B cell (primary cell): ENCODE measurements at regions not wholly inside any gene's neighbourhood (a gene's known extent, or its start where the extent isn't known, plus 50 kb on each side); places are given as distances from the start of the nearest gene placed in this dataset.

ENCODE experiments used
- ATAC-seq: fragments of 200-7000 bp; cut with Tn5 transposase; one replicate; pipeline ENCODE4 v1.10.0; 2021; ENCODE audit warnings: low read depth, mild to moderate bottlenecking, moderate number of reproducible peaks, moderate library complexity
- CTCF ChIA-PET: fragments of 350-600 bp; sonication (Branson Sonifier 250); formaldehyde crosslinking; loops from one replicate; lab custom pipeline; 2021; ENCODE audit warnings: antibody characterized with exemption, inconsistent platforms; lab: Charles Lee
- POLR2A ChIA-PET: fragments of 350-600 bp; sonication (Branson Sonifier 250); formaldehyde crosslinking; loops from one replicate; lab custom pipeline; 2021; ENCODE audit warnings: antibody characterized with exemption; lab: Charles Lee
- DNase-seq: peaks from one replicate; pipeline ENCODE4 v3.0.0; 2013
- H2AFZ ChIP-seq: 2 replicates; pipeline ENCODE4 v1.6.1; 2012; ENCODE audit warnings: mild to moderate bottlenecking, low read depth, low read length; ENCODE audit not compliant: insufficient read depth, poor library complexity, severe bottlenecking
- H3K27ac ChIP-seq, 2 donors: 1 replicate in 1 of 2; 2 replicates in 1 of 2; pipeline ENCODE4 v1.5.1; 2012 to 2013; ENCODE audit warnings: low read length in 2 of 2, mild to moderate bottlenecking in 2 of 2, moderate library complexity in 1 of 2
- H3K27me3 ChIP-seq, 4 experiments: fragments of 200-600 bp in 1 of 4; sonication (generic) in 1 of 4; replicated peaks in 1 of 4; 1 replicate in 2 of 4; 2 replicates in 2 of 4; pipeline versions ENCODE4 v1.6.1 to v1.7.0; 2013 to 2016; ENCODE audit warnings: low read length in 3 of 4, mild to moderate bottlenecking in 2 of 4, mixed read lengths in 1 of 4, moderate library complexity in 1 of 4; ENCODE audit not compliant: insufficient read depth in 4 of 4, control insufficient read depth in 3 of 4; ENCODE audit errors: control extremely low read depth in 1 of 4
- H3K36me3 ChIP-seq, 2 experiments: replicated peaks in 1 of 2; 1 replicate in 1 of 2; 2 replicates in 1 of 2; pipeline versions ENCODE4 v1.6.1 to v1.7.1; 2013; ENCODE audit warnings: low read length in 1 of 2; ENCODE audit not compliant: insufficient read depth in 2 of 2, control insufficient read depth in 1 of 2; ENCODE audit errors: control extremely low read depth in 1 of 2, extremely low read depth in 1 of 2
- H3K4me1 ChIP-seq, 2 donors: fragments of 200-600 bp in 1 of 2; sonication (generic) in 1 of 2; 1 replicate in 1 of 2; 2 replicates in 1 of 2; pipeline versions ENCODE4 v1.5.1 to v1.6.1; 2013 to 2017; ENCODE audit warnings: low read length in 2 of 2; ENCODE audit not compliant: control insufficient read depth in 2 of 2, insufficient read depth in 2 of 2
- H3K4me2 ChIP-seq: replicated peaks from 2 replicates; pipeline ENCODE3; 2012; ENCODE audit warnings: mild to moderate bottlenecking, low read depth, low read length; ENCODE audit not compliant: poor library complexity, severe bottlenecking
- H3K4me3 ChIP-seq, 5 experiments: fragments of 200-600 bp in 1 of 5; sonication (generic) in 1 of 5; 1 replicate in 3 of 5; 2 replicates in 2 of 5; pipeline versions ENCODE4 v1.5.1 to v1.7.0; 2011 to 2016; ENCODE audit warnings: low read length in 4 of 5, mild to moderate bottlenecking in 4 of 5, low read depth in 2 of 5, control low read depth in 1 of 5, moderate library complexity in 1 of 5; ENCODE audit not compliant: insufficient read depth in 1 of 5; ENCODE audit errors: control extremely low read depth in 1 of 5, extremely low read depth in 1 of 5
- H3K79me2 ChIP-seq: fragments of 200-600 bp; sonication (generic); one replicate; pipeline ENCODE4 v1.6.0; 2016; ENCODE audit warnings: low read length; ENCODE audit not compliant: control insufficient read depth, insufficient read depth
- H3K9ac ChIP-seq: fragments of 200-600 bp; sonication (generic); 2 replicates; pipeline ENCODE4 v1.6.1; 2017; ENCODE audit warnings: mild to moderate bottlenecking, low read length, moderate library complexity
- H3K9me3 ChIP-seq, 3 donors: one replicate each; pipeline versions ENCODE4 v1.6.1 to v1.7.1; 2013; ENCODE audit warnings: low read length in 2 of 3; ENCODE audit not compliant: control insufficient read depth in 2 of 3, insufficient read depth in 1 of 3; ENCODE audit errors: control extremely low read depth in 1 of 3
- H4K20me1 ChIP-seq: 2 replicates; pipeline ENCODE4 v1.6.0; 2012; ENCODE audit warnings: mild to moderate bottlenecking, low read length; ENCODE audit not compliant: insufficient read depth, control insufficient read depth, poor library complexity, severe bottlenecking
- H3K27ac Mint-ChIP-seq: one replicate; pipeline ENCODE4 v1.8.0; 2021; ENCODE audit warnings: mixed read lengths
- H3K27me3 Mint-ChIP-seq: one replicate; pipeline ENCODE4 v1.8.0; 2021; ENCODE audit warnings: mixed read lengths
- H3K4me1 Mint-ChIP-seq: one replicate; pipeline ENCODE4 v1.8.0; 2021; ENCODE audit warnings: mixed read lengths
- H3K4me3 Mint-ChIP-seq: one replicate; pipeline ENCODE4 v1.8.0; 2021; ENCODE audit warnings: mixed read lengths
- H3K9me3 Mint-ChIP-seq: one replicate; pipeline ENCODE4 v1.8.0; 2022; ENCODE audit warnings: mixed read lengths; ENCODE audit not compliant: insufficient read depth
- EZH2 ChIP-seq: IDR thresholded peaks from 2 replicates; pipeline ENCODE4 v1.6.1; 2012; ENCODE audit warnings: borderline replicate concordance, low read depth, mild to moderate bottlenecking, moderate library complexity, low read length; ENCODE audit not compliant: insufficient read depth, poor library complexity, severe bottlenecking
- WGBS: methylation state at CpG from one replicate; pipeline ENCODE4 v1.1.5; 2013; ENCODE audit warnings: missing lambda C conversion rate; ENCODE audit not compliant: insufficient coverage; 5-methylcytosine and 5-hydroxymethylcytosine counted together
- intact Hi-C: fragments of 100-400 bp; cut with micrococcal nuclease; formaldehyde crosslinking; loops from one replicate; pipeline ENCODE4 v1.10.0; 2022
- TF ChIP-seq, protein P1 (sequence below): fragments of 200-600 bp; IDR thresholded peaks from one replicate; pipeline ENCODE4 v1.8.0; 2022; ENCODE audit warnings: antibody characterized with exemption, mild to moderate bottlenecking

GRCh38 chr15:31221936-31222515, 104.6 kb upstream of the KLF13 start:
- ATAC-seq = no peak
- CTCF ChIA-PET = no interaction called here

GRCh38 chr15:31222773-31223341, 103.8 kb upstream of the KLF13 start:
- Histone ChIP-seq H4K20me1 (peaks cover 5% of the 10 kb centered on the region), H3K9me3 (peaks cover 0 to 3% (median 0%) of the 10 kb centered on the region in 3 donors), H3K79me2 (peaks cover 33% of the 10 kb centered on the region), H2AFZ (no peak overlapping the region), H3K27ac (no peak overlapping the region), H3K36me3 (peaks cover 0 to 31% of the 10 kb centered on the region in 2 experiments), H3K4me2 (peak overlapping the region; percentile 69), H3K9ac (no peak overlapping the region), H3K27me3 (no peaks in the 10 kb centered on the region), H3K4me3 (no peak overlapping the region), H3K4me1 (peaks cover 50 to 55% of the 10 kb centered on the region in 2 donors)
- no peaks in the 10 kb centered on the region for H3K27me3 Mint-ChIP-seq
- DNase-seq = no peak
- ATAC-seq = no peak
- no peaks in the 10 kb centered on the region for H3K9me3 Mint-ChIP-seq
- no peak for TF ChIP-seq EZH2
- TF ChIP-seq, protein P1, sequence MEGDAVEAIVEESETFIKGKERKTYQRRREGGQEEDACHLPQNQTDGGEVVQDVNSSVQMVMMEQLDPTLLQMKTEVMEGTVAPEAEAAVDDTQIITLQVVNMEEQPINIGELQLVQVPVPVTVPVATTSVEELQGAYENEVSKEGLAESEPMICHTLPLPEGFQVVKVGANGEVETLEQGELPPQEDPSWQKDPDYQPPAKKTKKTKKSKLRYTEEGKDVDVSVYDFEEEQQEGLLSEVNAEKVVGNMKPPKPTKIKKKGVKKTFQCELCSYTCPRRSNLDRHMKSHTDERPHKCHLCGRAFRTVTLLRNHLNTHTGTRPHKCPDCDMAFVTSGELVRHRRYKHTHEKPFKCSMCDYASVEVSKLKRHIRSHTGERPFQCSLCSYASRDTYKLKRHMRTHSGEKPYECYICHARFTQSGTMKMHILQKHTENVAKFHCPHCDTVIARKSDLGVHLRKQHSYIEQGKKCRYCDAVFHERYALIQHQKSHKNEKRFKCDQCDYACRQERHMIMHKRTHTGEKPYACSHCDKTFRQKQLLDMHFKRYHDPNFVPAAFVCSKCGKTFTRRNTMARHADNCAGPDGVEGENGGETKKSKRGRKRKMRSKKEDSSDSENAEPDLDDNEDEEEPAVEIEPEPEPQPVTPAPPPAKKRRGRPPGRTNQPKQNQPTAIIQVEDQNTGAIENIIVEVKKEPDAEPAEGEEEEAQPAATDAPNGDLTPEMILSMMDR = no peak
- 75% methylated on average over 8 of the region's 10 CpGs for WGBS
- intact Hi-C loops = loop anchor here (10.0 kb wide), 1 partner anchor 218 kb away; no protein-coding TSS in a partner anchor
- POLR2A ChIA-PET = no interaction called here
- H3K4me1 Mint-ChIP-seq = peaks cover 56% of the 10 kb centered on the region
- peak overlapping the region; percentile 33 for H3K27ac Mint-ChIP-seq
- CTCF ChIA-PET = no interaction called here
- H3K4me3 Mint-ChIP-seq = no peak overlapping the region

More at GRCh38 chr15:31221936-31222515, 104.6 kb upstream of the KLF13 start:
- Histone ChIP-seq H3K4me1 (peaks cover 41 to 49% of the 10 kb centered on the region in 2 donors), H3K4me3 (no peak overlapping the region), H3K27ac (no peak overlapping the region), H3K27me3 (no peaks in the 10 kb centered on the region), H3K36me3 (peaks cover 0 to 31% of the 10 kb centered on the region in 2 experiments), H4K20me1 (peaks cover 5% of the 10 kb centered on the region), H2AFZ (no peak overlapping the region), H3K9ac (no peak overlapping the region), H3K9me3 (peaks cover 0 to 3% (median 0%) of the 10 kb centered on the region in 3 donors), H3K79me2 (peaks cover 26% of the 10 kb centered on the region), H3K4me2 (no peak overlapping the region)
- no peak overlapping the region for H3K4me3 Mint-ChIP-seq
- H3K9me3 Mint-ChIP-seq = no peaks in the 10 kb centered on the region
- peaks cover 50% of the 10 kb centered on the region for H3K4me1 Mint-ChIP-seq
- DNase-seq = no peak
- WGBS = 85% methylated on average over 8 of the region's 11 CpGs
- no peaks in the 10 kb centered on the region for H3K27me3 Mint-ChIP-seq
- TF ChIP-seq, protein P1 = no peak
- no peak for TF ChIP-seq EZH2
- intact Hi-C loops = loop anchor here (10.0 kb wide), 1 partner anchor 217 kb away; no protein-coding TSS in a partner anchor
- POLR2A ChIA-PET = no interaction called here
- peak overlapping the region; percentile 48 for H3K27ac Mint-ChIP-seq
